Central memory CD8-positive, alpha-beta T cell (primary cell): ENCODE measurements at regions not wholly inside any gene's neighbourhood (a gene's known extent, or its start where the extent isn't known, plus 50 kb on each side); places are given as distances from the start of the nearest gene placed in this dataset.
"Not testable (repeated sequence)": the region's sequence is repeated elsewhere in the genome, so short reads cannot be mapped to it uniquely, and the experiment has no call there.

Experiments
- ATAC-seq: fragments of 150-1000 bp; cut with Tn5 transposase; replicated peaks from 2 replicates; pipeline ENCODE4 v1.10.0; 2022; ENCODE audit warnings: mild to moderate bottlenecking, moderate FRiP score, moderate number of reproducible peaks; ENCODE audit not compliant: poor library complexity, severe bottlenecking; ENCODE audit errors: extremely low read depth
- DNase-seq, 2 donors: peaks; one replicate each; pipeline ENCODE4 v3.0.0; 2021; ENCODE audit warnings: low spot score in 2 of 2
- H3K27ac Mint-ChIP-seq: one replicate; pipeline ENCODE4 v1.8.0; 2022; ENCODE audit warnings: low read depth, mild to moderate bottlenecking, moderate library complexity, mixed read lengths
- H3K27me3 Mint-ChIP-seq: one replicate; pipeline ENCODE4 v1.8.0; 2022; ENCODE audit warnings: mixed read lengths
- H3K36me3 Mint-ChIP-seq: one replicate; pipeline ENCODE4 v1.8.0; 2022; ENCODE audit warnings: mild to moderate bottlenecking, moderate library complexity, mixed read lengths; ENCODE audit not compliant: insufficient read depth
- H3K4me1 Mint-ChIP-seq: one replicate; pipeline ENCODE4 v1.8.0; 2022; ENCODE audit warnings: mixed read lengths
- H3K4me3 Mint-ChIP-seq: one replicate; pipeline ENCODE4 v1.8.0; 2022; ENCODE audit warnings: mild to moderate bottlenecking, moderate library complexity, mixed read lengths
- H3K9me3 Mint-ChIP-seq: one replicate; pipeline ENCODE4 v1.8.0; 2022; ENCODE audit warnings: mixed read lengths

GRCh38 chr10:29363930-29364329, 75.1 kb downstream of the LYZL1 start:
- H3K9me3 Mint-ChIP-seq, H3K27ac Mint-ChIP-seq, ATAC-seq, H3K4me3 Mint-ChIP-seq, H3K4me1 Mint-ChIP-seq, H3K36me3 Mint-ChIP-seq, DNase-seq: not testable (repeated sequence)
- H3K27me3 Mint-ChIP-seq: peaks cover 16% of the 10 kb centered on the region

GRCh38 chr10:29366206-29366605, 77.3 kb downstream of the LYZL1 start:
- peaks cover 39% of the 10 kb centered on the region for H3K27me3 Mint-ChIP-seq
- not testable (repeated sequence) for H3K27ac Mint-ChIP-seq, H3K4me1 Mint-ChIP-seq, ATAC-seq, H3K36me3 Mint-ChIP-seq, H3K4me3 Mint-ChIP-seq, DNase-seq, H3K9me3 Mint-ChIP-seq

GRCh38 chr10:29369419-29369818, 80.5 kb downstream of the LYZL1 start:
- ATAC-seq: no peak
- no peak for DNase-seq
- Mint-ChIP-seq H3K9me3 (no peaks in the 10 kb centered on the region), H3K36me3 (no peaks in the 10 kb centered on the region), H3K4me3 (no peak overlapping the region), H3K27ac (no peak overlapping the region), H3K4me1 (no peaks in the 10 kb centered on the region), H3K27me3 (peaks cover 69% of the 10 kb centered on the region)

- no peaks in the 10 kb centered on the region for H3K4me1 Mint-ChIP-seq
- H3K9me3 Mint-ChIP-seq: no peaks in the 10 kb centered on the region
- H3K36me3 Mint-ChIP-seq: no peaks in the 10 kb centered on the region
- peaks cover 71% of the 10 kb centered on the region for H3K27me3 Mint-ChIP-seq
- H3K27ac Mint-ChIP-seq: no peak overlapping the region
- no peak for DNase-seq
- no peak overlapping the region for H3K4me3 Mint-ChIP-seq
- ATAC-seq: no peak
Observed at GRCh38 chr10:29370097-29371092, 81.5 kb downstream of the LYZL1 start.

GRCh38 chr10:29372920-29373319, 84.0 kb downstream of the LYZL1 start:
- Mint-ChIP-seq H3K4me1 (no peaks in the 10 kb centered on the region), H3K4me3 (no peak overlapping the region), H3K36me3 (no peaks in the 10 kb centered on the region), H3K9me3 (no peaks in the 10 kb centered on the region), H3K27me3 (peaks cover 61% of the 10 kb centered on the region), H3K27ac (no peak overlapping the region)
- no peak for DNase-seq
- ATAC-seq: no peak

GRCh38 chr10:29374162-29374561, 85.3 kb downstream of the LYZL1 start:
- Mint-ChIP-seq H3K36me3 (no peaks in the 10 kb centered on the region), H3K4me3 (no peak overlapping the region), H3K27ac (no peak overlapping the region), H3K9me3 (no peaks in the 10 kb centered on the region), H3K27me3 (peaks cover 66% of the 10 kb centered on the region), H3K4me1 (no peaks in the 10 kb centered on the region)
- DNase-seq: no peak
- no peak for ATAC-seq

- peaks cover 6% of the 10 kb centered on the region for H3K4me1 Mint-ChIP-seq
- ATAC-seq: no peak
- no peak overlapping the region for H3K27ac Mint-ChIP-seq
- DNase-seq: no peak
- H3K9me3 Mint-ChIP-seq: no peaks in the 10 kb centered on the region
- no peaks in the 10 kb centered on the region for H3K36me3 Mint-ChIP-seq
- H3K4me3 Mint-ChIP-seq: no peak overlapping the region
- H3K27me3 Mint-ChIP-seq: peaks cover 60% of the 10 kb centered on the region
Observed at GRCh38 chr10:29375888-29376287, 87.0 kb downstream of the LYZL1 start.

- Mint-ChIP-seq H3K4me1 (peaks cover 6% of the 10 kb centered on the region), H3K4me3 (no peak overlapping the region), H3K36me3 (no peaks in the 10 kb centered on the region), H3K9me3 (no peaks in the 10 kb centered on the region), H3K27me3 (peaks cover 56% of the 10 kb centered on the region), H3K27ac (no peak overlapping the region)
- ATAC-seq (no peak), DNase-seq (no peak)
Observed at GRCh38 chr10:29377333-29377961, 88.6 kb downstream of the LYZL1 start.

GRCh38 chr10:29378106-29378505, 89.2 kb downstream of the LYZL1 start:
- peaks cover 56% of the 10 kb centered on the region for H3K27me3 Mint-ChIP-seq
- H3K27ac Mint-ChIP-seq: no peak overlapping the region
- H3K9me3 Mint-ChIP-seq: no peaks in the 10 kb centered on the region
- H3K4me1 Mint-ChIP-seq: peaks cover 6% of the 10 kb centered on the region
- ATAC-seq (no peak), DNase-seq (no peak)
- H3K4me3 Mint-ChIP-seq: no peak overlapping the region
- no peaks in the 10 kb centered on the region for H3K36me3 Mint-ChIP-seq

GRCh38 chr10:29379208-29379607, 90.3 kb downstream of the LYZL1 start:
- H3K4me3 Mint-ChIP-seq: no peak overlapping the region
- H3K36me3 Mint-ChIP-seq: no peaks in the 10 kb centered on the region
- H3K27ac Mint-ChIP-seq: no peak overlapping the region
- ATAC-seq (no peak), DNase-seq (no peak)
- H3K9me3 Mint-ChIP-seq: no peaks in the 10 kb centered on the region
- peaks cover 58% of the 10 kb centered on the region for H3K27me3 Mint-ChIP-seq
- H3K4me1 Mint-ChIP-seq: peaks cover 6% of the 10 kb centered on the region

- H3K4me3 Mint-ChIP-seq, DNase-seq, H3K27ac Mint-ChIP-seq, H3K9me3 Mint-ChIP-seq, H3K36me3 Mint-ChIP-seq, H3K4me1 Mint-ChIP-seq, ATAC-seq: not testable (repeated sequence)
- peaks cover 62% of the 10 kb centered on the region for H3K27me3 Mint-ChIP-seq
Observed at GRCh38 chr10:29379777-29380598, 91.1 kb downstream of the LYZL1 start.
